GM04503 (cell line): ENCODE measurements at regions not wholly inside any gene's neighbourhood (a gene's known extent, or its start where the extent isn't known, plus 50 kb on each side); places are given as distances from the start of the nearest gene placed in this dataset.
"Not testable (repeated sequence)": the region's sequence is repeated elsewhere in the genome, so short reads cannot be mapped to it uniquely, and the experiment has no call there.

Source experiments
- DNase-seq: peaks from one replicate; pipeline ENCODE4 v3.0.0-alpha.2; 2012; ENCODE audit warnings: low read depth

DNA sequence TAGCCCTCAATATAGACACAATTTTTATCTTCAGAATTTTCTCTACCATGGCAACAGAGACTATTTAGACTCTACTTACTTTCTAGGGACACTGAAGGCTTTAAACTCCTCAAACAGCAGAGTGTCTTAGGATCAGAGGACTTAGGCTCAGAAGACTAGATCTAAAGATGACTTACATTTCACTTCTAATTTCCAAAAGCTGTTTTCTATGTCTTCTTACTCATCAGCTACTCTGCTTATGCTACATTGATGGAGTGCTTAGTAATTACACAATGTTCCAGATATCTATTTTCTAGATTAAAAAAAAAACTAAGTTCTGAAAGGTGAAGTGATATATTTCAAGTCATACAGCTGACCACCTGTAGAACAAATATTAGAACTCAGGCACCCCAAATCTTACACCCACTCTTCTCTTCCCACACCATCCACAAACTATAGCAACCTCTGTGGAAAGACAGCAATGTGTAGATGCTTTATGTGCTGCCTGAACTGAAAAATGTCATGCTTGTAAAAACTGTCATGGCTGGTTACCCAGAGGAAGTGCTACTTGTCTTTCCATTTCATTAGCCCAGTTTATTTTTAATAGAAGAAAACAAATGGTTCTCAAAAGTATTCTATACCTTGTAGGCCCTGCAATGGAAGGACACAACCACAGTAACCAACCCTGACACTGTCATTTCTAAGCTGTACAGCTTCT is 831.0 kb upstream of the ACVR2A start:
- DNase-seq = no peak

DNA sequence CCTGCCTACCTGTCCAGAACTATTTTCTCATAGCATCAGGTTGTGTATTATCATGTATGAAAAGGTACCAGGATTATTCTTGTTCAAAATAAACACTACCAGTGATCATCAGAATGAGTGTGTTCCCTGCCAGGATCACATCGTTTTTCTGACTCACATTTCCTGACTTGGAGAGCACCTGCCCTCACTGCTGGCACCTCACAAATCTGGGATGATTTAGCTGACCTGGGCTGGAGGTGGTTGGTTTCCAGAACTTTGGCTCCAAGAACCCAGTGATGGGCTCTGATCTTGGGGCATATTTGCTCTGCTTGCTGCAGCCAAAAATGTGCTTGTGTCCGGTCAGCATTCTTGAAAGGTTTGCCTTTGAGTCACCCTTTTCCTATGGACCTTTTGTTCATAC is 836.3 kb upstream of the ACVR2A start:
- DNase-seq = no peak

DNA sequence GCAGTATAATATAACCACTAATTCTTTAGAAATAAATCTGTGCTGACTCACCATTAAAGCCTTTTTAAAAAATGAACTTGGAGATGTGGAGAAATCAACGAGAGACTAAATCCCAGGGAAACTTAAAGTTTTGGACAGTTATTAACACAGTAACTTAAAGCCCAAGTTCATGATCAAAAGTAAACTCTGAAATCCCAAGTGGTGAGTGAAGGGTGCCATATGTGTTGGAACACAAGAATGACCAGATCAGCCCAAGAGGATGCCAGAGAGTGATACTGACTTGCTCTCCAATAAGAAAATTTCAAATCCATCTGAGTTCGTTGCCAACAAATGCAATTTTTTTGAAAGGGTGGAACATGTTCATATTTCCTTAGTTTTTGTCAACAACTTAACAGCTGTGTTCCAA is 838.1 kb upstream of the ACVR2A start:
- DNase-seq = no peak

DNA sequence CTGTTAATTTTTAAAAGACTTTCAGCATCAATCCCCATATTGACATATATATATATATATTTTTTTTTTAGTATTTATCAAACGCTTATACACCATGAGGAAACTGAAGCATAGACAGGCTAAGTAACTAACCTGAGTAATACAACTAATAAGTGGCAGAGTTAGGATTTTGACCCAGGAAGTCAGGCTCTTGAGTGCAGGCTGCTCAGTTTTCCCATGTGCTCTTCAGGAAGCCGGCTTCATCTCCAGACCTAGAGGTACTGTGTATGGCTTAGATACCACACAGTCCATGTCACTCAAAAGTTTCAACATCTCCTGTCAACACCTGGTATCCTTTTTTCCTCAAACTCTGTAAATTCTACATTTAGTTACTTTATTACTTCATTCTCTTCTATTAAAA is 841.7 kb upstream of the ACVR2A start:
- DNase-seq = no peak

DNA sequence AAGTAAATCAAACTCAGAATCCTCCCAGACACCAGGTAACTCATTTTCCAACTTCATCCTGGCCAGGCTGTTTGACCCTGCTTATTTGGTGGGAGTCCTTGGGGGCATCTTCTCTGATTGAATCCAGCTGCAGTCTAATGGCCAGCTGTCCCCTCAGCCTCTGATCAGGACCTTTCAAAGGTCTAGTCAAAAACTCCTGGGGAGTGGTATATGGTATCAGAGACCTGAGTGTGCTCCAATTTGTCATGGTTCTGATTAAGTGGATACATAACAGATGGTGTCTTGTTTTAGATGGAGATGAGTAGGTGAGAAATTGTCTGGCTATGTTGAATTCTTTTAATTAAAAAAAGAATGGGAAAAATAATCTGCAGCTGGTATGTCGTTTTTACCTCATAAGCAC is 842.6 kb upstream of the ACVR2A start:
- no peak for DNase-seq

DNA sequence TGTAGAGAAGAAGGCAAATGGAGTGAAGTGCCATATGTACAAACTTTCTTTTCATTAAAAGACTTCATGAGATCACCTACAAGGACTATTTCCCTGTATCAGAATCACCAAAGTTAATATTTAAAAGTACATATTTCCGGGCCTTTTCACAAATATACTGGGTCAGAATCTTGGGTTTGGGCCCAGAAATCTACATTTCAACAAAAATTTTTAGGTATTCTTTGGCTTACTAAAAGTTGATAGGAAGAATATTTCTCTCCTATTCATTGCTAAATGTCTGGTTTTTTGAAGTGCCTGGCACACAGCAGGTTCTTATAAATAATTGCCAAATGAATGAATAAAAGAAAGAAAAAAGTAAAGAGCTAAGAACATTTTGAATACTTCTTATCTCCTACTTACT is 843.8 kb upstream of the ACVR2A start:
- no peak for DNase-seq

DNA sequence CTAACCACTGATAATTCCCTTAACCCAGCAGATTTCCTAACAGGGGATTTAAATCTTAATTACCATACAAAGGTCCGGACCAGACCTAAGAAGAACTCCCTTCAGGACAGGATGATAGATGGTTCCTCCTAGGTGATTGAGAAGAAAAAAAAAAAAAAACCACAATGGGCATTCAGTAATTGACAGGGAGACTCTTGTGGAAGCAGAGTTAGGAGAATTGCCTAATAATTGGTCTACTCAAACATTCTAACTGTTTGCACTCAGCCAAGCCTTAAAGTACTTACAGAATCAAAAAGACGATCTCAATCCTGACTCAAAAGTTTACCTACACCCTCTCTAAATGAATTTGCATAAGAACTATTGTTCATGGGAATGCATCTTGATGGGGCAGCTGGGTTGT is 844.7 kb upstream of the ACVR2A start:
- DNase-seq = not testable (repeated sequence)

DNA sequence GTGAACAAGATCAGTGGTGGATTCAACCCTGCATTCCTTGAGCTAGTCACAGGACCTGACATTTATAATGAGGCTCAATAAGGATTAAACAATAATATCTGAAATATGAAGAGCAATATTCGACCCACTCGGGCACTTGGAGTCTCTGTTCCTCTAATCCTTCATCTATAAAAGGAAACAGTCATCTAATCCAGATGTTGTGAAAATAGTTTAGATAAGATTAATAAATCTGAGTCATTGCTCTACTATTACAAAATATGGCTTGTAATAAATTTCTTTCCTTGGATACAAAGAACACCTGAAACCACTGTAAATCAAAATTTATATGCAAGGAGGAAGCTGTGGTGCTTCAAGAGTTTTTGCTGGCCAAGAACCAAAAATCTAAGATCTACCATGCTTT is 846.9 kb upstream of the ACVR2A start:
- DNase-seq = no peak

DNA sequence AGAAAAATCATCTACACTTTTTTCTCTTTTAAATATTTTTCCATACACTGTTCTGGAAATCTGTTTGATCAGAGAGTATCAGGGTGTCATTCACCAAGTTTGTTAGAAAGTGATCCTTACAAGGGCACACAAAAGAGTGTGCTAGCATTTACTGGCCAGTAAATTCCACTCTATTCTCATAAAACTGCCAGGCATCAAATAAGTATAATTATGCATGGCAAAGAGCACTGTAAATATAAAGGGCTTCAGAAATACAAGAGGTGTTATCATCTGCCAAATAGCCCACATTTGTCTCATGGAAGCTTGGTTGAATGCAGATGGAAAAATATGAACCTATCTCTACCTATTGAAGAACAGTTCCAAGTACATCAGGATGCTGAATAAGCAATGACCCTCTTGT is 847.3 kb upstream of the ACVR2A start:
- no peak for DNase-seq

DNA sequence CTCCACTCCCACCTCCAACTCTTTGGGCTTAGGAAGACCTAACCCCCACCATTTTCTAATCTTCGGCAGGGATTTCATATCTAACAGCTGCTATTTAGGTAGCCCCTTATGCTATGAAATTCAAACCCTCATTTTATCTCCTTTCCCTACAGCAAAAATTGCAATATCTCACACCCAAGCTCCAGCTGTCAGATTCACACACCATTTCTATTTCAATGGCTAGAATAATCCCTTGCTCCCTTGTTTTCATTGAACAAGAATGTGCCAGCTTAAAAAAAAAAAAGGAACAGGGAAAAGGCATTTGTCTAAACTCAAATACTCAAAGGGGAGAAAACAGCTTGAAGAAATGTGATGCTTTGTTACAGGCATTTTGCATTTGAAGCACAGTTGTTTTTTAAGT is 850.6 kb upstream of the ACVR2A start:
- no peak for DNase-seq

DNA sequence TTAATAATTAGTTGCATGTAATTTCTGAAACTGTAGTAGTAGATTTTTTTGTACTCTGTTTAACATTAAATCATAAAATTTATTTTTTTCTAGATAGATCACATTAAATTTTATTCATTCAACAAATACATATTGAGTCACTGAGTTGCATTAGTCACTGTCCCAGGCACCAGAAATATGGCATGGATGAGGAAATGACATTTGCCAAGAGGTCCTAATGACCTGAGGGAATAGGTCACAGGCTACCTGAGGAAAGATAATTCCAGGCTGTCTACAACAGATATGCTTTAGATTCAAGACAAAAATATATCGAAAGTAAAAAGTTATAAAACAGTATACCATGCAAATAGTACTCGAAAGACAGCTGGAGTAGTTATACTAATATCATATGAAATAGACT is 852.4 kb upstream of the ACVR2A start:
- no peak for DNase-seq

DNA sequence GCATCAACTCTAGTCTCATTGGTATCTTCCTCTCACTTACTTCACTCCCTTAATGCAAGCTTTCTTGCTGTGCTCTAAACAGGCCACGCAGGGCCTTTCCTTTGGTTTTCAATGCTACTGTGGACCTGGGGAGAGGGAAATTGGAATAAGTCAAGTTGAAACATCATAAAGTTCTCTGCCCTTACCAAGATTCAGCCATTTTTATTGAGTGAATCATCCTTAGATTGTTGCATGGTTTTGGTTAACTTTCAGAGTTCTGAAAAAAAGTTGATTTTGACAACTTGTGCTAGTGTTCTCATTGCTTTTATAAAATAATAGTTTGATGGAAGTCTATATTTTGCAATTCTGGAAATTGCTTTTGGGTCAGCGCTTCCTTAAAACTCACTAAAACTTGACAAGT is 852.8 kb upstream of the ACVR2A start:
- no peak for DNase-seq

DNA sequence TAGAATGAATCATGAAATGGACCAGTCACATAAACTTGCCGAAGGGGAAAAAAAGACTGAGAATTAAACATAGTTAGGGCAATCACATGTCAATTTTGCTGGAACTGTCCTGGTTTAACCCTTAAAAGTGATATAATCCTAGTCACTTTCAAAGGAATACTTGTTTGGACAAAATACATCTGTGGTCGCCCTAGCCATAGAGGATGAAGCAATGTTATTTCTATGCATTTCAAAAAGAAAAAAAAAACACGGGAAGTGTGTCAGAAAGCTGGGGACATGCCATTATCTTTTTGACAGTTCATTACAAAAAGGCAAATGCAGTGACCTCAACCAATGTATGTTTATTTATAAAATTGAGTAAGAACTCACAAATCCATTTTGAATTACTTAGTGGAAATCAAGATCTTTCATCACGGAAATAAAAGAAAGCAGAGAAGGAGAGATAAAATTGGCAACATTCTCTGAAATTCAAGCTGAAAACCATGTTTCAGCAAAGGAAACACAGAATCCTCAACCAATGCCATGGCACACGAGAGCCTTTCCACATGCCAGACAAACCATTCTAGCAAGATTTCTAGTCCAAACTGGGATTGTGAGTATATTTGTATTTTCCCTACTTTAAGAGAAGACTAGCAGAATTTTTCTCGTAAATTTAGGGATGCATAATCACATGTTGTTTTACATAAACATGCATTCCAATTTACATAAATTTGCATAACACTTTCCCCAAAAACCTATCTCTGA is 854.3 kb upstream of the ACVR2A start:
- no peak for DNase-seq

DNA sequence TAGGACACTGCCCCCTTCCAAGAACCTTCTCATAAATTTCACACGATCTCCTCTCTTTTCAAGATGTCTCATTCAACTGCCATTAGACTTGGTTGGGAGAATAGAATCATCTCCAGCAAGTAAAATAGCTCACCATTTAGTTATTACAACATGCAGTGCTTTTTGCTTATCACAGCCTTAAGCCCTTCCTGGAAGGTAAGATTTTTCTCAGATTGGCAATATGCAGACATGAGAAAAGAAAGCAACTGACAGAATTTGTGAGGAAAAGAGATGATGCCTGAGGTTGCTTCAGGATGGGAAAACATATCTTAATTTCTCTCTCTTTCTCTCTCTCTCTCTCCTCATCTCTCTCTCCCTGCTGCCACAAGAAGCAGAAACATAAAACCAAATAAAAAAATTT is 855.1 kb upstream of the ACVR2A start:
- DNase-seq = no peak

DNA sequence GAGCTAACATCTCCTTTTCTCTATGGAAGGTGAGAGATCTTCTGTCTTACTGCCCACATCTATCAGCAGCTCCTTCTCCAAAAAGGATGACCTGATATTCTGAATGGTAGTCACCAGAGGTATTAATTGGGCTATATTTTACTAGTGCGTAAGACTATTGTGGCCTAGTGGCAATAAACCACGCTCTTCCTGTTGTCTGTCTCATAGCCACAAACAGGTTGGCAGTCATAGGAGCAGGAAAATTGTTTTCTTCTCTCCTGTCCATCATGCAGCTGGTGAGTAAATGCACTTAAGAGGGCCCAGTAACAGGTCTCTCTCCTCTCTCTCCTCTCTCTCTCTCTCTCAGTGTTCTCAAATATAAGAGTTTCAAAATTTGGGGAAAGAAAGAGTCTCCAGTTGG is 856.8 kb upstream of the ACVR2A start:
- DNase-seq = no peak

DNA sequence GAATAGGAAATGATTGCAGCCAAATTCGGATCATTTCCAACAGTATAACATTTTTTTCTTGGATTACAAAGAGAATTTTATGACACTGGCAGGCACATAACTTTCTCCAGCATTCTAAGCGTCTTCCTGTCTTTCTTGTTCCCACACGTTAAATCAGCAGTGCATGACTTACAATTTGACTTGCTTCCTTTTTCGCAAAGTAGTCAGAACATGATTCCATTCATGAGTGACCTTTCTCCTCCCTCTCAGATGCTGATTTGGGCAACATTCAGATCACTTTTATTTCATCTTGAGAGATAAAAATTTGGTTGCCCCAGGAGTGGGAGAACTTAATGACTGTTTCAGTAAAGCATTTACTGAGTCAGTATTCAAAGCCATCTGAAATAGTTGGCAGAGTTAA is 858.7 kb upstream of the ACVR2A start:
- DNase-seq = peak; percentile 37

DNA sequence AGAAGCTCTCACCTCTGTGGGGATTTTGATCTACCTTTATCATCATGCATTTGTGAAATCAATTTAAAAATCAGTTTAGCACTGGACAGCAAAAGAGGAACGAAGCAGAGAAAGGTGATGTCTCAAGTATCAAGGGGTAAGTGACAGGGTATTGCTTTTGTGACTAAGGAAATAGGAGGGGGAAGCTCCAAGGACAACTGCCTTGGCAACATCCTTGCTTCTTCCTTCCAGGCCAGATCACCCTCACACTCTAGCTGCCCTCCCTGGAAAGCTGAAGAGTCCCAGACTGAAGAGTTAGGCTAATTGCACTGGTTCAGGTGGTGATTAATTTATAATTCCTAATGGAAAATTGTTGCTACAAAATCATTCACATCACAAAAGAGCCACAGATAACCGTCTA is 859.1 kb upstream of the ACVR2A start:
- DNase-seq = no peak

DNA sequence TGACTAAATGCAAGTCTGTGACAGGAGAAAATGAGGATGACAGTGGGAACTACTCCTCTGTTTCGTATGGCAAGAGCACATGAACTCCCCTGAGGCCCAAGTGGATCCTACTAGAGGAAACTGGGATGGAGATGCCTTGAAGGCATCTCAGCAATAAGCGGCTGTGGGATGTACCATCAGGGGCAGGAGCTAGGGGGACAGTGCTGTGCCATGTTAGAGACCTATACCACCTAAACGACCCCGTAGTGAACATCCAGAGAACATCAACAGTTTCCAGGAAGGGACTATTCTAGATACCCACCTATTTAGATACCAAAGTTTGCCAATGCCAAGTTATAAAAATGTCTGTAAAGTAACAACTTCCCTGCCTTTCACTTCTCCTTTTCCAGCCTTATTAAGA is 860.8 kb upstream of the ACVR2A start:
- DNase-seq = no peak

DNA sequence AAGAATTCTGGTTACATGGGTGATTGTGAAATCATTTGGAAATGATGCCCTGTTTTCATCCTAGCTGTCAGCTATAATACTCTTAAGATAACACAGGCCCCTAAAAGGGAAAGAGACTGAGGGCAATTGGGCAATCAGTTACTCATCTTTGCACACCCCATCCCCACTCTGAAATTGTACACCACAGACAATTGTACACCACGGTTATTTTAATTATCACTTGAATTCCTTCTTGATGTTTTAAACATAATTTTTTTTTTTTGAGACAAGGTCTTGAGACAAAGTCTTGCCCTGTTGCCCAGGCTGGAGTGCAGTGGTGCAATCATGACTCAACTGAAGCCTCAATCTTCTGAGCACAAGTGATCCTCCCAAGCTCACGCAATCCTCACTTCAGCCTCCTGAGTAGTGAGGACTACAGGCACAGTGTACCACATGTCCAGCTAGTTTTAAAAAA is 862.4 kb upstream of the ACVR2A start:
- peak; percentile 83 for DNase-seq

DNA sequence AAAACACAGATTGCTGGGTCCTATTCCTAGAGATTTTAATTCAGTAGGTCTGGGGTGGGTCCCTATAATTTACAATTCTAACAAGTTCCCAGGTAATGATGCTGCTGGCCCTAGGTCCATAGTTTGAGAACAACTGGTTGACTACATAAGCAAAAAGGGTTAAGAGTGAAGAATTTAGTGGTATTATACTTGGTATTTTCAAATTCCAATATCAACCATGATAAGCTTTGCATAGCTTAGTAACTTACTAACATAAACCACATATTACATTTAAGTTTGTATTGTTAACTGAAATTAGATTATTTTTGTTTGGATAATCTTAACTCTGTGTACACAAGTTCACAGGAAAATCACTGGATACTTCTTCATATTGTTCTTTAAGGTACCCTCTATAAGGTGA is 862.9 kb upstream of the ACVR2A start:
- no peak for DNase-seq

DNA sequence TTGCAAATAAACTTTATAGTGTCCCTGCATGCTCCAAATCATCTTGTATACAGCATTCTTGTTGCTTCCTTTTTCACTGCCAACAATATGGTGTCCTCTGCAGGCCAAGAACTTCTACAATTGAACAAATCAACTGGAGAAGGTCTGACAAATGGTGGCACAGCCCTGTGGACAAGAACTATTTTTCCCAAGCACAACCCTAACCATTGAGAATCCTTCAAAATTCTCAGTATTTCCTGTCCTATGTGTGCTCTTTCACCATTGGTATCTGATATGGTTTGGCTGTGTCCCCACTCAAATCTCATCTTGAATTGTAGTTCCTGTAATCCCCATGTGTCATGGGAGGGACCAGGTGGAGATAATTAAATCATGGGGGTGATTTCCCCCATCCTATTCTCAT is 865.1 kb upstream of the ACVR2A start:
- DNase-seq = no peak

DNA sequence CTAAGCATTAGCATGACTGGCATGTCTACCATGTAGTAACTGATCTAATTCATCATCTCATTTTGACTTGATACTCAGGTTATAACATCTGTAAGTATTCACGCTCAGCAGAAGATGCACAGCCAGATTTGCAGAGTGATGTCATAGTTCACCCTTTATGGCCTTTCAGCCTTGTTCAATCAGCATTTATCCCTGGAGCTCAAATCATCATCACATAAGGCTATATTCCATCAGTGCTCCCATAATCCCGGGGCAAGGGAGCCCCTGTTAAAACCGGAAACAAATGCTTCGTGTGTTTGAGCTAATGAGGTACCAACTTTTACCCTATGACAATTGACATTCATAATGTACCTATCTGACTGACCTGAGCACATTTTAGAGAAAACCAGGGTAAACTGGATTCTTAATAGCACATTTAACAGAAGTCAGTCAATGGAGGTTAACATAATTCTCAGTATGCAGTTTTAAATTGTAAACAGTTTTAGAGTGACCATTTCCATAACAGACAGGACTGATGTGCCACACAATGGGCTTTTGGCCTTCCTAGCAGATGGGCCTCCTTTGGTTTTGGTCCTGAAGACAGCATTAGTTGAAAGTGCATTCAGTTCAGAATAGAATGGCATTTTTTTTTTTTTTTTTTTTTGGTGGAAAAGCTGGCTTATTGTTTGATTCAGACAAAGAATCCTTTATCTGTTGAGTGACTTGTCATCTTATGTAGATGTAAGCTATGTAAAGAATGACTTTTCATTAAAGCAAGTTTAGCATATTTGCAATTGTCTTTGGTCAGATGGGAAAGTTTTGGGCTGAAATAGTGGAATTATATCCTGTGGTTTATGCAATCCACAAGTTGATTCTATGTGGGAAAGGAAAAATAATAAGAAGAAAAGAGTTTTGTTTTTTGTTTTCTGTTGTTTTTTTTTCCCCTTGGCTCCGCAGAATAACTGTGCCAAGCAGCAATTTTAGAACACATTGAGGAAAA is 866.0 kb upstream of the ACVR2A start:
- DNase-seq = peak; percentile 35

DNA sequence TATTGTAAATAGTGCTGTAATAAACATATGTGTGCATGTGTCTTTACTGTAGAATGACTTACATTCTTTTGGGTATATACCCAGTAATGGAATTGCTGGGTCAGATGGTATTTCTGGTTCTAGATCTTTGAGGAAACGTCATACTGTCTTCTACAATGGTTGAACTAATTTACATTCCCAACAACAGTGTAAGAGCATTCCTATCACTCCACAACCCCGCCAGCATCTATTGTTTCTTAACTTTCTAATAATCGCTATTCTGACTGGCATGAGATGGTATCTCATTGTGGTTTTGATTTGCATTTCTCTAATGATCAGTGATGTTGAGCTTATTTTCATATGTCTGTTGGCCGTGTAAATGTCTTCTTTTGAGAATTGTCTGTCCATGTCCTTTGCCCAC is 873.8 kb upstream of the ACVR2A start:
- DNase-seq = not testable (repeated sequence)
